Transverse colon (tissue), 4 donors: ENCODE measurements at regions not wholly inside any gene's neighbourhood (a gene's known extent, or its start where the extent isn't known, plus 50 kb on each side); places are given as distances from the start of the nearest gene placed in this dataset.
A peak's percentile ranks its signal among the peaks of the same experiment; 100 is the strongest.
"Not testable (repeated sequence)": the region's sequence is repeated elsewhere in the genome, so short reads cannot be mapped to it uniquely, and the experiment has no call there.

ENCODE experiments used
- DNase-seq: peaks from one replicate; pipeline ENCODE4 v3.0.0-alpha.2; 2019
- H3K27ac ChIP-seq, 4 donors: fragments of 200-600 bp; sonication (generic); 2 replicates each; pipeline ENCODE4 v1.5.1; 2016 to 2018; ENCODE audit warnings: inconsistent platforms in 4 of 4
- H3K27me3 ChIP-seq: fragments of 200-600 bp; sonication (generic); 2 replicates; pipeline ENCODE4 v1.5.1; 2017; ENCODE audit warnings: inconsistent platforms
- H3K36me3 ChIP-seq, 4 donors: fragments of 200-600 bp; sonication (generic); 2 replicates each; pipeline ENCODE4 v1.5.1; 2017 to 2019; ENCODE audit warnings: inconsistent platforms in 4 of 4
- H3K4me1 ChIP-seq, 4 donors: fragments of 200-600 bp; sonication (generic); 2 replicates each; pipeline ENCODE4 v1.5.1; 2017 to 2020; ENCODE audit warnings: inconsistent platforms in 4 of 4
- H3K4me3 ChIP-seq, 4 donors: fragments of 200-600 bp; sonication (generic); 1 replicate in 1 of 4; 2 replicates in 3 of 4; pipeline versions ENCODE4 v1.5.1 to v1.6.1; 2017 to 2019; ENCODE audit warnings: inconsistent platforms in 4 of 4
- H3K9me3 ChIP-seq, 2 donors: fragments of 200-600 bp; sonication (generic); 2 replicates each; pipeline ENCODE4 v1.5.1; 2017 to 2019; ENCODE audit warnings: inconsistent platforms in 2 of 2
- CTCF ChIP-seq, 5 experiments: fragments of 200-600 bp in 3 of 5; fragments of 450-650 bp in 2 of 5; sonication (generic) in 3 of 5; IDR thresholded peaks; 1 replicate in 2 of 5; 2 replicates in 3 of 5; pipeline ENCODE4 v1.5.1; 2016 to 2017; ENCODE audit warnings: antibody characterized with exemption in 5 of 5, inconsistent platforms in 3 of 5, mild to moderate bottlenecking in 2 of 5, moderate library complexity in 1 of 5
- EP300 ChIP-seq: sonication (generic); formaldehyde crosslinking; IDR thresholded peaks from one replicate; pipeline ENCODE4 v1.6.1; 2017; ENCODE audit warnings: antibody characterized with exemption, low read depth
- POLR2A ChIP-seq: fragments of 450-650 bp; IDR thresholded peaks from one replicate; pipeline ENCODE4 v1.6.1; 2016; ENCODE audit warnings: antibody characterized with exemption, mild to moderate bottlenecking, moderate library complexity
- POLR2AphosphoS5 ChIP-seq, 3 donors: sonication (generic); formaldehyde crosslinking; IDR thresholded peaks; one replicate each; pipeline ENCODE4 v1.6.1; 2016; ENCODE audit warnings: antibody characterized with exemption in 3 of 3
- WGBS, 2 donors: methylation state at CpG; one replicate each; pipeline ENCODE4 v1.1.5; 2018; ENCODE audit warnings: low coverage in 1 of 2; 5-methylcytosine and 5-hydroxymethylcytosine counted together
- in situ Hi-C, 4 donors: fragments of 200-750 bp; cut with MboI; loops; one replicate each; pipeline versions ENCODE4 v1.15.0 to v1.15.1; 2017; ENCODE audit warnings: low sequenced_read_pairs in 3 of 4, low pct_ligation_motif_present in 1 of 4, low pct_unique_long_range_greater_than_20kb in 1 of 4
- intact Hi-C: fragments of 100-400 bp; cut with DNase I; formaldehyde crosslinking; loops from one replicate; pipeline ENCODE4 v1.15.1; 2023; ENCODE audit warnings: low total_unique reads

DNA sequence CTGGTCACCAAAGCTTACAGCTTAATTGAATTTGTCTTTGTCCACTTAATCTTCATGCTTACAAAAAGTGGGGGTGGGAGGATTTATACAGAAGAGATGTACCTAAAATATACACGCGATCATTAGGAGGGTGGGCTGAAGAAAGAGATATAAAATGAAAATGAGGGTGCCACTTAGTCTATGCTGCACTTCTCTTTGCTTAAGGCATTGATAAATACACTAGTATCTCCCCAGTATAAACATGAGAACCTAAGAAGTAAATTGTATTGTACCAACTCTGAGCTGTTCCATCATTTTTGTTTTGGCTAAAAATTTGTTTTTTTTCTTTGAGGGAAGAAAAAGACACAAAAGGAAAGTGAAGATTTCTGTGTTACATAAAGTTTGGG, 170.8 kb upstream of the ZNF217 start:
- intact Hi-C loops (no loop called here), in situ Hi-C loops (no loop called here)
- Histone ChIP-seq H3K4me1 (peaks cover 0 to 26% (median 15%) of the 10 kb centered on the region in 4 donors), H3K4me3 (peak overlapping the region in 1 of 4 donors; percentile 3), H3K36me3 (no peaks in the 10 kb centered on the region), H3K27ac (peak overlapping the region; percentile 45 to 79 (median 68)), H3K27me3 (no peaks in the 10 kb centered on the region), H3K9me3 (no peaks in the 10 kb centered on the region)
- TF ChIP-seq POLR2AphosphoS5 (IDR thresholded peaks at IDR 0.05): no peak
- TF ChIP-seq POLR2A: no peak
- TF ChIP-seq CTCF (IDR thresholded peaks at IDR 0.05): no peak
- no peak for TF ChIP-seq EP300
- DNase-seq: no peak
- 33 to 45% methylated on average over 2 of the region's 2 CpGs for WGBS, 2 donors

GRCh38 chr20:53763707-53764414, 170.2 kb upstream of the ZNF217 start:
- DNase-seq: peak; percentile 51
- no peaks in the 10 kb centered on the region for H3K9me3 ChIP-seq
- in situ Hi-C loops: no loop called here
- peak overlapping the region; percentile 45 to 79 (median 68) for H3K27ac ChIP-seq
- 19 to 29% methylated on average over 5 to 12 of the region's 12 CpGs for WGBS, 2 donors
- peaks cover 0 to 22% (median 15%) of the 10 kb centered on the region in 4 donors for H3K4me1 ChIP-seq
- TF ChIP-seq POLR2A (no peak), EP300 (peak; percentile 10), POLR2AphosphoS5 (IDR thresholded peaks at IDR 0.05) (peak; percentile 35 to 67 (median 37)), CTCF (IDR thresholded peaks at IDR 0.05) (no peak)
- intact Hi-C loops: no loop called here
- no peaks in the 10 kb centered on the region for H3K36me3 ChIP-seq
- H3K27me3 ChIP-seq: no peaks in the 10 kb centered on the region
- H3K4me3 ChIP-seq: peak overlapping the region in 1 of 4 donors; percentile 3

GRCh38 chr20:53762423-53762798, 168.8 kb upstream of the ZNF217 start:
- H3K36me3 ChIP-seq, H3K27me3 ChIP-seq, H3K9me3 ChIP-seq, DNase-seq, H3K4me3 ChIP-seq, intact Hi-C loops, in situ Hi-C loops, H3K27ac ChIP-seq: not testable (repeated sequence)
- peaks cover 0 to 20% (median 15%) of the 10 kb centered on the region in 4 donors for H3K4me1 ChIP-seq
- 97 to 100% methylated on average over 7 to 11 of the region's 11 CpGs for WGBS, 2 donors

GRCh38 chr20:53760025-53760441, 166.4 kb upstream of the ZNF217 start:
- Histone ChIP-seq H3K27me3 (no peaks in the 10 kb centered on the region), H3K9me3 (no peaks in the 10 kb centered on the region), H3K4me1 (peaks cover 0 to 21% (median 15%) of the 10 kb centered on the region in 4 donors), H3K27ac (no peak overlapping the region), H3K4me3 (no peak overlapping the region), H3K36me3 (no peaks in the 10 kb centered on the region)
- 69 to 76% methylated on average over 4 of the region's 4 CpGs for WGBS, 2 donors
- intact Hi-C loops (no loop called here), in situ Hi-C loops (no loop called here)
- no peak for DNase-seq
- TF ChIP-seq CTCF (IDR thresholded peaks at IDR 0.05) (no peak), EP300 (no peak), POLR2A (no peak), POLR2AphosphoS5 (IDR thresholded peaks at IDR 0.05) (no peak)
